Gastroesophageal sphincter (tissue), 3 donors: ENCODE measurements at regions not wholly inside any gene's neighbourhood (a gene's known extent, or its start where the extent isn't known, plus 50 kb on each side); places are given as distances from the start of the nearest gene placed in this dataset.

Experiments
- POLR2AphosphoS5 ChIP-seq: sonication (generic); formaldehyde crosslinking; IDR thresholded peaks from one replicate; pipeline ENCODE4 v1.6.1; 2017; ENCODE audit warnings: antibody characterized with exemption
- TF ChIP-seq, protein P1 (sequence below), 4 experiments: fragments of 200-600 bp in 2 of 4; fragments of 450-650 bp in 2 of 4; sonication (generic) in 1 of 4; IDR thresholded peaks; one replicate each; pipeline ENCODE4 v1.5.1; 2017 to 2019; ENCODE audit warnings: antibody characterized with exemption in 4 of 4, mild to moderate bottlenecking in 2 of 4, moderate library complexity in 2 of 4

- TF ChIP-seq, protein P1, sequence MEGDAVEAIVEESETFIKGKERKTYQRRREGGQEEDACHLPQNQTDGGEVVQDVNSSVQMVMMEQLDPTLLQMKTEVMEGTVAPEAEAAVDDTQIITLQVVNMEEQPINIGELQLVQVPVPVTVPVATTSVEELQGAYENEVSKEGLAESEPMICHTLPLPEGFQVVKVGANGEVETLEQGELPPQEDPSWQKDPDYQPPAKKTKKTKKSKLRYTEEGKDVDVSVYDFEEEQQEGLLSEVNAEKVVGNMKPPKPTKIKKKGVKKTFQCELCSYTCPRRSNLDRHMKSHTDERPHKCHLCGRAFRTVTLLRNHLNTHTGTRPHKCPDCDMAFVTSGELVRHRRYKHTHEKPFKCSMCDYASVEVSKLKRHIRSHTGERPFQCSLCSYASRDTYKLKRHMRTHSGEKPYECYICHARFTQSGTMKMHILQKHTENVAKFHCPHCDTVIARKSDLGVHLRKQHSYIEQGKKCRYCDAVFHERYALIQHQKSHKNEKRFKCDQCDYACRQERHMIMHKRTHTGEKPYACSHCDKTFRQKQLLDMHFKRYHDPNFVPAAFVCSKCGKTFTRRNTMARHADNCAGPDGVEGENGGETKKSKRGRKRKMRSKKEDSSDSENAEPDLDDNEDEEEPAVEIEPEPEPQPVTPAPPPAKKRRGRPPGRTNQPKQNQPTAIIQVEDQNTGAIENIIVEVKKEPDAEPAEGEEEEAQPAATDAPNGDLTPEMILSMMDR (IDR thresholded peaks at IDR 0.05), result no peak
- TF ChIP-seq POLR2AphosphoS5, result no peak
Measured at GRCh38 chr4:116788723-116789122, 296.7 kb downstream of the TRAM1L1 start.
